ENCODE measurements at regions not wholly inside any gene's neighbourhood (a gene's known extent, or its start where the extent isn't known, plus 50 kb on each side); places are given as distances from the start of the nearest gene placed in this dataset.
"Not testable (repeated sequence)": the region's sequence is repeated elsewhere in the genome, so short reads cannot be mapped to it uniquely, and the experiment has no call there.

DNA sequence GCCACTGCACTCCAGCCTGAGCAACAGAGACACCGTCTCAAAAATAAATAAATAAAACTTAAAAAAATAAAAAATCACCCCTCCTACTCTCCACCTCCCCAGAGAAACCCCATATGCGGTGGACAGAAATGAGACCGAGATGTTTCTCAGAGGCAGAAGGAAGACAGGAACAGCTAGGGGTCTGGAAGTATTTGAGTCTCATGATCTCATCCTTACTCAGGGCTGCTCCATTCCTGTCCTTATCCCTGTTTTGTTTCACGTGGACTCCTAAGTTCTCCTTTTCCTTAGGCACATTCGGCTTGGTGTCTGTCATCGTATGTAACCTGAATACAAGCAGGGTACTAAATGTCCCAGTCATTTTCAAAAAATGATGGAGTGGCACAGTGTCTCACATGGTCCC lies 76.1 kb downstream of the C9orf50 start:
- DNase-seq: peak; percentile 80

DNA sequence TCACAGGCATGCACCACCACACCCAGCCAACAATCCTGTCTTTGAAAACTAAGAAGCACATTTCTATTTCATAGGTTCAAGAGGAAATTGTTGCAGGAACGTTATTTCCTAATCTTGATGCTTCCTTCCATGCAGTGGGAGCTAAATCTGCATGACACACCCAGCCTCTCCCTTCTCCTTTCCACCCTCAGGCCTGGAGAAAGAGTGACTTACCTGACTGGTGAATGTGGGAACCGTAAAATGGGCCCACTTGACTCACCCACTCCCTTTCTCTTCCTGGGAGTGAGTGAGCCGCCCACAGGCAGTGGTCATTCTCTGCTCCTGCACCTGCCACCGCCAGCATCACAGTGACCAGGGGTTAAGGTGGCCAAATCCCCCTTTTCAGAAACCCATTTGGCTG lies 78.2 kb downstream of the C9orf50 start:
- DNase-seq: no peak

DNA sequence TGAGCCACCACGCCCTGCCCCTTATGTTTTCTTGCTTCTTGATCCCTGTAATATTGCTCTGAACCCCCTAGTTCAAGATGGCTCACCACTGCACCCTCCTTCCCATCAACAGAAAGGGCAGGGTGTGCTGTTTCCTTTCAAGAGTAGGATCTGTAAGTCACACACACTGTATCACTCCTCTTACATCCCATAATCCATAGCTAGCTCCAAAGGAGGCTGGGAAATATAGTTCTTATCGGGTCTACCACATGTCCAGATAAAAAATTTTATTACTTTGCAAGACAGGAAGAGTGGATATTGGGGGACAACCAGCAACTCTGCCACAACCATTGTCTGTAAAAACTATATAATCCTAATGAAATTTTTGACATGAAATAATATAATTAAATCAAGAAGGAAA lies 79.6 kb downstream of the C9orf50 start:
- no peak for DNase-seq

DNA sequence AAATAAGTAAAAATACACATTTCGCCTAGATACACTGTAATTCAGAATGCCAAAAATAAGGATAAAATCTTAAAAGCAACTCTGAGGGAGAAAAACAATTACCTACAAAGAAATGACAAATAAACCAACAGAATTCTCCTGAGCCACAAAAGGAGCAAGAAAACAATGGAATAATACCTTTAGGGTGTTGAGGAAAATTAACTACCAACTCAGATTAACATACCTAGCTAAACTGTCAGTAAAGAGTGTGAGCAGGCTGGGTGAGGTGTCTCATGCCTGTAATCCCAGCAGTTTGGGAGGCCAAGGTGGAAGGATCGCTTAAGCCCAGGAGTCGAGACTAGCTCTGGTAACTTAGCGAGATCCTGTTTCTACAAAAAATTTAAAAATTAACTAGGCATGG lies 81.5 kb downstream of the C9orf50 start:
- no peak for DNase-seq

DNA sequence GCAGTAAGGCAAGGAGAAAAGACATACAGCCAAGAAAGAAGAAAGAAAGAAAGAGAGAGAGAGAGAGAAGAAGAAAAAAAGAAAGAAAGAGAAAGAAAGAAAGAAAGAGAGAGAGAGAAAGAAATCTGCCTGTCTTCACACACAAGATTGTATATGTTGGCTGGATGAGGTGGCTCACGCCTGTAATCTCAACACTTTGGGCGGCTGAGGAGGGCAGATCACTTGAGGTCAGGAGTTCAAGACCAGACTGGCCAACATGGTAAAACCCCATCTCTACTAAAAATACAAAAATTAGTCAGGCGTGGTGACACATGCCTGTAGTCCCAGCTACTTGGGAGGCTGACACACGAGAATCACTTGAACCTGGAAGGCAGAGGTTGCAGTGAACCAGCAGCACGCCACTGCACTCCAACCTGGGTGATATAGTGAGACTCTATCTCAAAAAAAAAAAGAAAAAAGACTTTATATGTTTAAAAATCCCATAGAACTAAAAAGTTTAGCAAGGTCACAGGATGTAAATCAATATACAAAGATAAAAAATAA lies 89.0 kb downstream of the C9orf50 start:
- DNase-seq: not testable (repeated sequence)

DNA sequence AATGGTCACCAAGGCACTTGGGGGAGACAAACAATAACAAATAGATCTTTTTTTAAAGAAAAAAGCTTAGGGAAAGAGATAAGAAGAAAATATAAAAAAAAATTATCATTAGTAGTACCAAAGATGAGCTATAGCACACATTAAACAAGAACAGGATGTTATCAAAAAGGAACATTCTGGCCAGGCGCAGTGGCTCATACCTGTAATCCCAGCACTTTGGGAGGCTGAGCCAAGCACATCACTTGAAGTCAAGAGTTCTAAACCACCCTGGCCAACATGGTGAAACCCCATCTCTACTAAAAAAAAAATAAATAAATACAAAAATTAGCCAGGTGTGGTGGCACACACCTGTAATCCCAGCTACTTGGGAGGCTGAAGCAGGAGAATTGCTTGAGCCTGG lies 92.9 kb downstream of the C9orf50 start:
- DNase-seq: not testable (repeated sequence)

DNA sequence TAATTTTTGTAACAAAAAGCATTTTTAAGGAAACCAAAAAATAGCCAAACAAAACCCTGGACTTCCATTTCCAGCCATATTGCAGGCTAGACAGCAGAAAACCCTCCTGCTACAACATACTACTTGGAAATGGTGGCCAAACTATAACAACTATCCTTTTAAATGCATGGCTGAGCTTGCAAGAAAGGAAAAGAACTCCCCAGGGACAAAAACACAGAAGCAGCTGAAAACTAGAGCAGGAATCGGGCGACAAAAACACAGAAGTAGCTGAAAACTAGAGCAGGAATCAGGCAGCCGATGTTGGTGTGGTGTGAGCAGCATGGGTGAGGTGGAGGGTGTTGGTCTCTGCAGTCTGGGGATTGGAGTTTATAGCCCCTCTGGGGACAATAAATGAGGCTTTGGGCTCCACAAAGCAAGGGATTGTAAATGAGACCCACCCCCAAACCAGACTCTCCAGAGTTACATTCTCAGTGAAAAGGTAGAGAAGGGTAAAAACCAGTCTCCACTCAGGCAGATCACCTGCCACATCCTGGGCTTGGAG lies 95.2 kb downstream of the C9orf50 start:
- no peak for DNase-seq

DNA sequence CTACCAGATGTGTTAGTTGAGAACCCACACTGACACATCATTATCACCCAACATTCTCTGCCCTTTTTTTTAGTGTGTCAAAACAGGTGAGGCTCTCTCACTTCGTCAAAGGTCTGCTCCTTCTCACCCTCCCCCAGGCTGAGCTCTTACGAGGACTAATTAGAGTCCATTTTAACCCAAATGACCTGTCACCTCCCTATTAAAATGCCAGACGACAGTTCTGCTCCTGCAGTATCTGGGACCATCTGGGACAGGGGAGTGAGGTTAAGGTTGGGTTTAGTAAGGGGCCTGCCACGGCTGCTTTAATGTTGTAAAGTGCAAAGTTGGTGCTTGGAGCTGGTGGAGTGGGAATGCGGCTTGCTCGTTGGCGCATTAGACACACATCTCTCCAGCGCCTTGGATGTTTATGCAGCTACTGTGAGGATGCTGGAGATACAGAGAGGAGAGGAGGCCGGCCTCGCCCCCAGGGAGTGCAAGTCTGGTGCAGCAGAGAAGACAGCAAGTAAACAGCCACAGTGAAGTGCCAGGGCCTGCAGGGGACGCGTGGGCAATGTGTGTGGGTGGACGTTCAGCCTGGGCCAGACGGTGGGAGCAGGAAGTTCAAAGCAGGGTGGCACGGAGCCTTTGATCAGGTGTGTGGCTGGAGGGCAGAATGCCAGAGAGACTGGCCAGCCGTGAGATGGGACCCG lies 96.2 kb downstream of the C9orf50 start:
- DNase-seq: no peak

DNA sequence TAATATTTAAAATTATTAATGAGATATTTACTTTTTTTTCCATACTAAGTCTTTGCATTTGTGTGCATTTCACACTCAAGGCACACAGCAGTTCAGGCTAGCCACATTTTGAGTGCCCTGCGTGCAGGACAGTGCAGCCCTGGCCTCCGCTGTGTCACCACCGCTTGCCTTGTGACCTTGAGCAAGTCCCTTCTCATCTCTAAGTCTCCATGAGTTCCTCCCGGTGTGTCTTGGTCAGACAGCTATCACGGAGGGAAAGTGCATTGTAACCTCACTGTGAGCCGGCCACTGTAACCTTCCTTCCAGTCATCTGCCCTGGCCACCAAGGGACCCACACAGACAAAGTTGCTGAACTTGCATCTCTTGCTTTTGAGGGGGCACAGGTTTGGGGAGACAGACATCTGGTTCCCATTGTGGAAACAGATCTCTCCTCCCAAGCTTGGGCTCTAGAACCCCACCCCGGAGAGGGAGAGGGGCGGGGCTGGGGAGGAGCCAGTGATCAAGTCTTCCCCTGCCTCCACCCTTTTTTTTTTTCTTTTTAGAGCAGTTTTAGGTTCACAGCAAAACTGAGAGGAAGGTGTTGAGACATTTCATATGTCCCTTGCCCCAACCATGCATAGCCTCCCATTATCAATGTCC lies 96.8 kb downstream of the C9orf50 start:
- DNase-seq: no peak

DNA sequence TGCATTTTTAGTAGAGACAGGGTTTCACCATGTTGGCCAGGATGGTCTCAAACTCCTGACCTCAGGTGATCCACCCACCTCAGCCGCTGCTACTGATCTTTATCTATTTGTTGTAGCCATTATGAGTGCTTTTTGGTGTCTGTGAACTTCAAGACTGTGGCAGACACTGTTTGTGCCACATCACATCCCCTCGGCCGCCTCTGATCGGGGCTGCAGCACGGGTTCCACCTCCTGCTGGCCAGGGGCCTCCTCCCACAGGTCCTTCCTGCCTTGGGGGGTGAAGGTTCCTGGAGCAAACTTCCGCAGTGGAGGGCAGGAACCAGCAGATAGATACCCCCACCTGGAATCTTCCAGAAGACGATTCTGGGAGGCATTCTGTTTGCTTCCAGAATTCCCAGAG lies 98.5 kb downstream of the C9orf50 start:
- no peak for DNase-seq

DNA sequence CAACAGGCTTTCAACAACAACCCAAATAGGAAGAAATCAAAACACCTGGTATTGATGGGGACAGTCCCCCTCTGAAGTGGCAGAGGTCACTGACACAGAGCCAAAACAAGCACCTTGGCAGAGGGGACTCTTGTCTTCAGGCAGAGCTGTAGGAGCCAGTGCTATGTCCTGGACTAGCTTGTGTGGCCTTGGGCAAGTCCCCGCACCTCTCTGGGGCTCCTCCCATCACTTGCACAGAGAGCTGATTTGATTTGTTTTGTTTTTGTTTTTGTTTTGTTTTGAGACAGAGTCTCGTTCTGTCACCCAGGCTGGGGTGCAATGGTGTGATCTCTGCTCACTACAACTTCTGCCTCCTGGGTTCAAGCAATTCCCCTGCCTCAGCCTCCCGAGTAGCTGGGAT lies 100.8 kb downstream of the C9orf50 start:
- no peak for DNase-seq

DNA sequence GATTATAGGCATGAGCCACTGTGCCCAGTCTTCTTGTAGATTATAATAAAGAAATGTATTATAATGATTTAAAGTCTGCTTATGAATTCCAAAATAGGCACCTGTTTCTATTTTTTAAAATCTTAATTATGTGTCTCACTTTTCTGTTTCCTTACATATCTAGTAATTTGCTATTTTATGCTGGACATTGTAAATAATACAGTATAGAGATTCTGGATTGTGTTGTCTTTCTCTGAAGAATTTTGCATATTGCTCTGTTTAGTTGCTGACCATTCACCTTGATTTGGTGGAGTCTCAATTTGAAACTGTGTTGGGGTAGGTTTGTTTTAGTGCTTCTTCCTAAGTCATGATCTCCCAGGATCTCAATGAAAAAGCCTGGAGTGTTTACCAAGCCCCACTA lies 102.8 kb downstream of the C9orf50 start:
- no peak for DNase-seq

DNA sequence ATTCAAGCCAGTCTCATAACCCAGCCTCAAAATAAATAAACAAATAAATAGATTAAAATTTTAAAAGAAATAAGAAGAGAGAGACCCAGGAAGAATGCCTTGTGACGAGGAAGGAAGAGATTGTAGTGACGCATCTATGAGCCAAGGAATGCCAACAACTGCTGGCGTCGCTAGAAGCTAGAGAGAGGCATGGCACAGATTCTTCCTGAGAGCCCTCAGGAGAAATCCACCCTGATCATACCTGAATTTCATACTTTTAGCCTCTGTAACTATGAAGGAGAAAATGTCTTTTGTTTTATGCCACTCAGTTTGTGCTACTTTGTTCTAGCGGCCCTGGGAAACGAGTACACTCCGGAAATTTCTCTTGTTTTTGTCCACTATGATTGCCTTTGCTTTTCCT lies 103.9 kb downstream of the C9orf50 start:
- DNase-seq: no peak

DNA sequence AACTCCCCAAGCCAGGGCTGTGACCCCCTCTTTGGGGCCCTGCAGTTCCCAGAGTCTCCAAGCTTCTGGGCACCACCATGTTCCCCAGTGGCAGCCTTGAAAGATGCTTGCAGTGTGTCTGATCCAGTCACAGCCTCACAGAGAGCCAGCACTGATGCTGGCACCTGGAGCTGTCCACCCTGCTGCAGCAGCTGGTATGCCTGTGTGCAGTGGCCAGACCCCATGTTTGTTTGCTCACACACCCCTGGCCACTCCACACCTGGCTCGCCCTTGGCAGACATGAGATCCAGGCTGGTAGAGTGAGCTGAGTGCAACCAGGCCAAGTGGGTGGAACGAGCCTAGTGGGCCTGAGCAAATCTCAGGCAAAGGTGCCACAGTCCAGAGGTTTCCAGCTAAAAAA lies 106.0 kb downstream of the C9orf50 start:
- no peak for DNase-seq

DNA sequence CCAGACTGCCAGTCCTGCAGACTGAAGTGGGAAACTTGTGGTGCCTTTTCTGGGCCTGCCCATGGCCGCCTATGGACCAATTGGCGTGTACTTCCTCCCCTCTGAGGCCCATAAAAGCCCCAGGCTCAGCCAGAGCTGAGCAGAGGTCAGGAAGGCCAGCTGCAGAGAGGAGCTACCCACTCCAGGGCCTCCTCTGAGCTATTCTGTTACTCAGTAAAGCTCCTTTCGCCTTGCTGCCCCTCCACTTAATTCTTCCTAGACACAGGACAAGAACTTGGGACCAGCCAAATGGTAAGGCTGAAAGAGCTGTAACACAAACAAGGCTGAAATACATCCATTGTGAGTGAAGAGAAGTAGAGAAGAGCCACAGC lies 106.4 kb downstream of the C9orf50 start:
- no peak for DNase-seq

DNA sequence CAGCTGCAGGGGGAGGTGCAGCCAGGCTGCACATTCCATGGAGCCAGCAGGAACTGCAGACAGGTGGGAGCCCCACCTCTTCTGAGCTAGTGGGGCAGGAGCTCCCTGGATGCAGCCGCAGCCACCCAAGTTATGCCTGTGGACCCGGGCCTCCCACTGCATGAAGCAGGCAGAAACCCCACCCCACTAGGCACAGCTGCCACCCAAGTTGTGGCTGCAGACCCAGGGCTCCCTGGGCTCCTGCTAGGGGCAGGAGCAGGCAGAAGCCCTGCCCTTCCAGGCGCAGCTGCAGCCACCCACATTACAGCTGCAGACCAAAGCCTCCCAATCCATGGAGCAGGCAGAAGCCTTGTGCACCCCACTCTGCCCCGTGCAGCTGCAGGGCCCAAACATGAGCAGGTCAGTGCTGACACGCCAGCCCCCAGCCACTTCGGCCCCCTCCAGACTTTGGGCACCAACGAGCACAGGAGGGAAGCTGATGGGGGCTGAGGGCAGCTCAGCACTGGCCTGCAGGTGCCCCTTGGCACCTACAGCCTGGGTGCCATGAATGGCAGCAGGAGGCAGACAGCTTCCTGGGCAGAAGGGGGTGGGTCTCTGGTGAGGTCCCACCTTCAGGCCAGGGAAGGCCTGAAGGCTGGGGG lies 106.9 kb downstream of the C9orf50 start:
- no peak for DNase-seq

DNA sequence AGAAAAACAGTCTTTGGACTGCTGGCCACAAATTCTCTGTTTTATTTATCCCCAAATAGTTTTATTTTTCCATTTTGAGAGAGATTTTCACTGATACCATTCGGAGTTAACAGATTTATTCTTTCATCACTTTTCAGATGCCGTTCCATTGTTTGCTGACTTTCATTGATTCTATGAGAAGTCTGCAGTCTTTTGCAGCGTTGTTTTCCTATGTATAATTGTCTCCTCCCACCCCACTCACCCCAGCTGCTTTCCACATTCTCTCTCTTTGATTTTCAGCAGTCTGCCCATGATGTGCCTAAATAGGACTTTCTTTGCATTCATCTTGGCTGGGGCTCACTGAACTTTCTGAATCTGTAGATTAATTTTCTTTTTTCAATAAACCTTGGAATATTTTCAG lies 107.6 kb downstream of the C9orf50 start:
- no peak for DNase-seq

DNA sequence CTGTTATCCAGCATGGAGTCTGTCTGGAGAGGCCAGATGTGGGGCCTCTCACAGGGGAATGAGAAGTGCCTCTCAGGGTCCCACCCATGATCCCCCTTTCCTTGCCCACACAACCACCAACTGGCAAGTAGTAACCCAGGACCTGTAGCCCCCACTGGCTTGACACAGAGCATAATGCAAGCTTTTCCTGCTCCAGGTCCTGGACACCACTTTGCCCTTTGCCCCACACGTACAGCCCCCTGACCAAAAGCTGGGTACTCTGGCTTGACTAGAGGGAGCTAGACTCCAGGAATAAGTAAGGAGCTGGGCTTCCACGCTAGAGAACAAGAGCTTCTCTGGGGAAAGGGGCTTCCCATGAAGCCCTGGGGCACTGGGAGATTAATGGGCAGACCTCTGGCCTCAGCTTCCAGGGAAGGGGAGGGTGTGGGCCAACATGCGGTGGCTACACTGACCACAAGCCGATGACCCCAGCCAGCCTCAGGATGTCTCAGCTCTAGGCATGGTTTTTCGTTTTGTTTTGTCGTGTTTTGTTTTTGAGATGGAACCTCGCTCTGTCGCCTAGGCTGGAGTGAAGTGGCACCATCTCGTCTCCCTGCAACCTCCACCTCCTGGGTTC lies 109.5 kb downstream of the C9orf50 start:
- no peak for DNase-seq

DNA sequence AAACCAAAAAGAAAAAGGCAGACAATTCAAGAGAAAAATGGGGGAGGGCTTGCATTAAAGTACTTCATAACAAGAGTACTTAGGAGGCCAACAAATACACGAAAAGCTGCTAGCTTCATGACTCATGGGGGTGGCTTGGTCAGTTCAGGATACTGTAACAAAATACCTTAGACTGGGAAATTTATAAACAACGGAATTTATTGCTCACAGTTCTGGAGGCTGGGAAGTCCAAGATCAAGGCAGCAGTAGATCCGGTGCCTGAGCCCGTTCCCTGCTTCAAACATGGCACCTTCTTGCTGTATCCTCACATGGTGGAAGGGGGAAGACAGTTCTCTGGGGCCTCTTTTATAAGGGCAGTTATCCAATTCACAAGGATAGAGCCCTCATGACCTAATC lies 111.4 kb downstream of the C9orf50 start:
- DNase-seq: peak; percentile 94

DNA sequence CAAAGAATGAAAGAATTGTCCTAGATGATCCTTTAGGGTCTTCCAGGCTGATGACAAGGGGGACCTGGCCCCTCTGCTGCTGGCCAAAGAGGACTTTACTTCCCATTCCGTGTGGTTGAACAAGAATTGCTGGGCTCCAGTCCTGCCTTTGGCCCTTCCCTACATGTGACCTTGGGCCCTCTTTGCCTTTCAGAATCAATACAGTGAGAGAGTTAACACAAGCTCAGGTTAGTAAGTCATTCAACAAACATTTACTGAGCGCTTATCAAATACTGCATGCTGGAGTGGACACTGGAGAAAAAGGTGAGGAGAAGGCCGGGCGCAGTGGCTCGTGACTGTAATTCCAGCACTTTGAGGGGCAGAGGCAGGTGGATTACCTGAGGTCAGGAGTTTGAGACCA lies 113.1 kb downstream of the C9orf50 start:
- no peak for DNase-seq

DNA sequence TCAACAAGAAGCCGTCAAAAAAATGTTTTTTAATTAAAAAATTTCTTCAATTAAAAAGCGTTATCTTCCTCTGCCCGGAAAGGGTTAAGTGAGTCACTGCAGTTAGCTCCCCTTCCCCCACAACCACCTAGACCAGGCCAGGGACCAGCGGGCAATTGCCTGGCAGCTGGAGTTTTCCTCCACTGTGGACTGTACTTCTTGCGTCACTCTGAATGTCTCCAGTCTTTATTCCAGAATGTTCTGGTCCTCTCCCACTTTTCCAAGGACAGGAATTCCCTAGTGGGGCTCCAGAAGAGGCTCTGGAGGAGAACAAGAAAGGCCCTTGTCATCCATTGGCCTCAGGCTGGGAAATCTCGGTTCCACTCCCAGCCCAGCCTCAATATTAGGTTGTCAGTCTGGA lies 114.0 kb downstream of the C9orf50 start:
- peak; percentile 45 for DNase-seq

DNA sequence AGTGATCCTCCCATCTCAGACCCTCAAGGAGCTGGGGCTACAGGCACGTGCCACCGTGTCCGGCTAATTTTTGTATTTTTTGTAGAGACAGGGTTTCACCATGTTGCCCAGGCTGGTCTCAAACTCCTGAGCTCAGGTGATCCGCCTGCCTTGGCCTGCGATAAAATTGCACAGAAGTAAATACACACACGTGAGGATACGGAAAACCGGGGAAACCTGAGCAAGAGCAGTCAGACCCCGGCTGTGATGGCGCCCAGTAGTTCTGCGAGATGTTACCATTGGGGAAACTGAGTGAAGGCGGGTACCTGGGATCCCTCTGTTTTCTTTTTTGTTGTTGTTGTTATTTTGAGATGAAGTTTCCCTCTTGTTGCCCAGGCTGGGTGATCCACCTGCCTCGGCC lies 114.9 kb downstream of the C9orf50 start:
- no peak for DNase-seq

DNA sequence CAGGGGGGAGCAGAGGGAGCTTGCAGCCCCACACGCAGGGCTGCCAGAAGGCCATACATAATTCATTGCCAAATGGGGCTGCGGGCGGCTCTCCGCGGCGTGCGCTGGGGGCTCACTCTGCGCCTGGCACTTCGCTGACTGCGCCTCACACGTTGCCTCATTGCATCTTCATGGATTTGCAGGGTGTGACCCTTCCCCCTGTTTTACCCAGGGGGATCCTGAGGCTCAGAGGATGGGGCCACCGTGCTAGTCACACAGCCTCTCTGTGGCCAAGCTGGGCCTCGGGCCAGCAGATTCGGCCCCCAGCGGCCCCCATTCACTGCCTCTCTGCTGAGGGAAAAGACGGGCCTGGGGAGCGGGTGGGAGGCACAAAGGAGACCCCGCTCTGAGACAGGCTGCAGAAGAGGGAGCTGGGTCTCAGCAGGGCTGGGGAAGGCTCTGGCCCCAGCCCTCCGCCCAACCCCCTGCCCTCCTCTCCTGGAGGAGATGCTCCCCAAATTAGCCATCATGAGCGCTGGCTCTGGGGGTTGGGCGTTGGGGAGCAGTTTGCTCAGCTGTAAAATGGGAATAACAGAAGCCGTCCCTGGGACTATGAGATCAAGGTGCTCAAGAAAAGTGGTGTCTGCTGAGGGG lies 115.5 kb downstream of the C9orf50 start:
- no peak for DNase-seq

Measured in fibroblast of skin of right biceps (primary cell).